ELR (cell line): ENCODE measurements at regions not wholly inside any gene's neighbourhood (a gene's known extent, or its start where the extent isn't known, plus 50 kb on each side); places are given as distances from the start of the nearest gene placed in this dataset.

Experiments used
- DNase-seq: peaks from one replicate; pipeline ENCODE4 v3.0.0-alpha.2; 2015; ENCODE audit warnings: low read depth

- peak; percentile 46 for DNase-seq
Measured at GRCh38 chr12:63319936-63320633, 169.1 kb upstream of the AVPR1A start.

GRCh38 chr12:63319386-63319785, 168.4 kb upstream of the AVPR1A start:
- DNase-seq: peak; percentile 63

- no peak for DNase-seq
Measured at GRCh38 chr12:63318933-63319332, 167.9 kb upstream of the AVPR1A start.

- no peak for DNase-seq
Measured at GRCh38 chr12:63318313-63318712, 167.3 kb upstream of the AVPR1A start.

- DNase-seq: no peak
Measured at GRCh38 chr12:63317880-63318279, 166.9 kb upstream of the AVPR1A start.

- no peak for DNase-seq
Measured at GRCh38 chr12:63317286-63317846, 166.4 kb upstream of the AVPR1A start.

GRCh38 chr12:63313139-63313538, 162.1 kb upstream of the AVPR1A start:
- no peak for DNase-seq

GRCh38 chr12:63308671-63309070, 157.7 kb upstream of the AVPR1A start:
- no peak for DNase-seq

GRCh38 chr12:63307849-63308248, 156.8 kb upstream of the AVPR1A start:
- no peak for DNase-seq

GRCh38 chr12:63305901-63306875, 155.2 kb upstream of the AVPR1A start:
- DNase-seq: no peak

GRCh38 chr12:63304887-63305316, 153.9 kb upstream of the AVPR1A start:
- DNase-seq: no peak

GRCh38 chr12:63302941-63303536, 152.0 kb upstream of the AVPR1A start:
- no peak for DNase-seq

GRCh38 chr12:63302269-63302940, 151.4 kb upstream of the AVPR1A start:
- DNase-seq: no peak

GRCh38 chr12:63301311-63301710, 150.3 kb upstream of the AVPR1A start:
- no peak for DNase-seq

- no peak for DNase-seq
Measured at GRCh38 chr12:63298386-63298930, 147.5 kb upstream of the AVPR1A start.

- DNase-seq: peak; percentile 82
Measured at GRCh38 chr12:63294327-63294632, 143.3 kb upstream of the AVPR1A start.

- no peak for DNase-seq
Measured at GRCh38 chr12:63292471-63293221, 141.6 kb upstream of the AVPR1A start.

GRCh38 chr12:63276537-63277365, 125.8 kb upstream of the AVPR1A start:
- peak; percentile 57 for DNase-seq

GRCh38 chr12:63266988-63267387, 116.0 kb upstream of the AVPR1A start:
- no peak for DNase-seq

GRCh38 chr12:63264629-63265028, 113.6 kb upstream of the AVPR1A start:
- no peak for DNase-seq
